GM23338 (cell line): ENCODE measurements at regions not wholly inside any gene's neighbourhood (a gene's known extent, or its start where the extent isn't known, plus 50 kb on each side); places are given as distances from the start of the nearest gene placed in this dataset.

Experiments used
- CREB1 ChIP-seq: fragments of 250-450 bp; sonication (Bioruptor Pico); IDR thresholded peaks from 2 replicates; pipeline ENCODE4 v1.5.0; 2020; ENCODE audit warnings: low read depth, mild to moderate bottlenecking, moderate library complexity
- ETS1 ChIP-seq: IDR thresholded peaks from 2 replicates; pipeline ENCODE4 v1.6.1; 2016; ENCODE audit warnings: antibody characterized with exemption
- EZH2phosphoT487 ChIP-seq: fragments of 200-600 bp; sonication (generic); IDR thresholded peaks from one replicate; pipeline ENCODE4 v1.8.1; 2018; ENCODE audit warnings: antibody characterized with exemption; ENCODE audit not compliant: unreplicated experiment
- JUNB ChIP-seq: IDR thresholded peaks from one replicate; pipeline ENCODE4 v1.6.1; 2016; ENCODE audit warnings: antibody characterized with exemption; ENCODE audit not compliant: unreplicated experiment
- POLR2AphosphoS5 ChIP-seq: IDR thresholded peaks from 2 replicates; pipeline ENCODE4 v1.6.1; 2016; ENCODE audit warnings: antibody characterized with exemption, low read depth
- REST ChIP-seq: IDR thresholded peaks from one replicate; pipeline ENCODE4 v1.6.1; 2018; ENCODE audit warnings: antibody characterized with exemption; ENCODE audit not compliant: unreplicated experiment
- STAT1 ChIP-seq: IDR thresholded peaks from one replicate; pipeline ENCODE4 v1.6.1; 2016; ENCODE audit warnings: antibody characterized with exemption; ENCODE audit not compliant: unreplicated experiment
- ZNF114 ChIP-seq: fragments of 250-450 bp; sonication (Bioruptor Pico); IDR thresholded peaks from 2 replicates; pipeline ENCODE4 v1.5.0; 2020; ENCODE audit warnings: mild to moderate bottlenecking, moderate library complexity
- ZNF462 ChIP-seq: fragments of 250-450 bp; sonication (Bioruptor Pico); IDR thresholded peaks from 2 replicates; pipeline ENCODE4 v1.5.0; 2020; ENCODE audit warnings: mild to moderate bottlenecking, moderate library complexity

- no peak for TF ChIP-seq ZNF462 (CRISPR knock-in tag)
- no peak for TF ChIP-seq ZNF114 (CRISPR knock-in tag)
- TF ChIP-seq JUNB: no peak
- TF ChIP-seq CREB1: no peak
- no peak for TF ChIP-seq STAT1
- no peak for TF ChIP-seq REST
- no peak for TF ChIP-seq EZH2phosphoT487
- no peak for TF ChIP-seq ETS1
- TF ChIP-seq POLR2AphosphoS5: no peak
These were observed 433.0 kb downstream of the PCDH10 start (continued) for GRCh38 chr4:133581996-133582619.
